K562 (cell line): ENCODE measurements at regions not wholly inside any gene's neighbourhood (a gene's known extent, or its start where the extent isn't known, plus 50 kb on each side); places are given as distances from the start of the nearest gene placed in this dataset.
A peak's percentile ranks its signal among the peaks of the same experiment; 100 is the strongest.

Source experiments
- ATAC-seq: fragments of 200-7000 bp; cut with Tn5 transposase; 3 replicates; pipeline ENCODE4 v1.9.1; 2020; ENCODE audit warnings: moderate library complexity
- BruUV-seq: library from RNA; stranded (reverse); fragments of 400-500 nt; replicated peaks from 2 replicates; lab custom pipeline; 2021; lab: Mats Ljungman, UMichigan
- CTCF ChIA-PET: fragments of 300-600 bp; formaldehyde crosslinking; extraction: SDS; loops from one replicate; lab custom pipeline; 2021; ENCODE audit warnings: low intra/inter-chr PET ratio; lab: Yijun Ruan, JAX
- POLR2A ChIA-PET: fragments of 300-600, 350-650 bp; sonication (Branson Sonifier 250); formaldehyde crosslinking; extraction: SDS; loops from one replicate; lab custom pipeline; 2021; ENCODE audit warnings: antibody characterized with exemption, inconsistent platforms; lab: Yijun Ruan, JAX
- DNase-seq, 4 experiments: peaks; one replicate each; pipeline versions ENCODE4 v3.0.0 to v3.0.0-alpha.2; 2011 to 2018; ENCODE audit warnings: low spot score in 3 of 4, mixed read lengths in 3 of 4; ENCODE audit errors: extremely low read depth in 1 of 4
- FAIRE-seq: peaks from 2 replicates; lab custom pipeline; 2011; peaks lifted over from hg19 to GRCh38; lab: Jason Lieb, UNC
- H2AFZ ChIP-seq: 2 replicates; pipeline ENCODE4 v1.6.0; 2011; ENCODE audit warnings: low read depth, low read length, control low read depth, inconsistent platforms
- H3K27ac ChIP-seq: fragments of 200-600 bp; 3 replicates; pipeline ENCODE4 v1.8.0; 2011; ENCODE audit warnings: low read depth, mild to moderate bottlenecking, control low read depth, inconsistent platforms, low read length, moderate library complexity, mixed read lengths; ENCODE audit errors: extremely low read depth
- H3K27me3 ChIP-seq, 2 experiments: fragments of 300-600 bp in 1 of 2; 2 replicates in 1 of 2; 3 replicates in 1 of 2; pipeline versions ENCODE4 v1.6.0 to v1.8.0; 2011; ENCODE audit warnings: inconsistent platforms in 2 of 2, low read length in 2 of 2, mild to moderate bottlenecking in 1 of 2, mixed read lengths in 1 of 2, moderate library complexity in 1 of 2; ENCODE audit not compliant: control insufficient read depth in 2 of 2, insufficient read depth in 2 of 2
- H3K36me3 ChIP-seq: fragments of 300-600 bp; 3 replicates; pipeline ENCODE4 v1.8.0; 2011; ENCODE audit warnings: mild to moderate bottlenecking, low read length, inconsistent platforms; ENCODE audit not compliant: control insufficient read depth, insufficient read depth
- H3K4me1 ChIP-seq, 2 experiments: fragments of 200-600 bp in 1 of 2; replicated peaks in 1 of 2; 2 replicates in 1 of 2; 3 replicates in 1 of 2; pipeline versions ENCODE4 v1.5.1 to v1.8.0; 2011; ENCODE audit warnings: inconsistent platforms in 2 of 2, low read length in 2 of 2, mild to moderate bottlenecking in 1 of 2, mixed read lengths in 1 of 2, moderate library complexity in 1 of 2; ENCODE audit not compliant: control insufficient read depth in 2 of 2, insufficient read depth in 2 of 2
- H3K4me2 ChIP-seq: 2 replicates; pipeline ENCODE4 v1.6.1; 2011; ENCODE audit warnings: low read length, control low read depth, inconsistent platforms, mixed read lengths; ENCODE audit not compliant: insufficient read depth
- H3K4me3 ChIP-seq: fragments of 200-600 bp; sonication (generic), shearing (Covaris generic); 2 replicates; pipeline ENCODE4 v1.5.1; 2016; ENCODE audit warnings: control low read depth, inconsistent platforms
- H3K79me2 ChIP-seq: fragments of 200-600 bp; 3 replicates; pipeline ENCODE4 v1.8.0; 2011; ENCODE audit warnings: low read length, inconsistent platforms; ENCODE audit not compliant: control insufficient read depth, insufficient read depth
- H3K9ac ChIP-seq, 2 experiments: 2 replicates each; pipeline versions ENCODE4 v1.6.0 to v1.6.1; 2011; ENCODE audit warnings: low read depth in 2 of 2, low read length in 2 of 2, control low read depth in 1 of 2, inconsistent platforms in 1 of 2, mild to moderate bottlenecking in 1 of 2, mixed read lengths in 1 of 2; ENCODE audit not compliant: insufficient read depth in 1 of 2
- H3K9me1 ChIP-seq: one replicate; pipeline ENCODE4 v1.6.0; 2011; ENCODE audit warnings: inconsistent platforms, mild to moderate bottlenecking, low read length, moderate library complexity; ENCODE audit not compliant: control insufficient read depth, insufficient read depth
- H3K9me3 ChIP-seq: replicated peaks from 2 replicates; pipeline ENCODE4 v1.5.1; 2011; ENCODE audit warnings: low read depth, low read length, inconsistent platforms; ENCODE audit not compliant: control insufficient read depth, insufficient read depth
- H4K20me1 ChIP-seq: replicated peaks from 2 replicates; pipeline ENCODE4 v1.6.1; 2011; ENCODE audit warnings: low read length, inconsistent platforms, mixed read lengths; ENCODE audit not compliant: control insufficient read depth, insufficient read depth
- BHLHE40 ChIP-seq: IDR thresholded peaks from 2 replicates; pipeline ENCODE4 v1.6.1; 2011; ENCODE audit warnings: low read length, improper control_type of control experiment
- CREM ChIP-seq: IDR thresholded peaks from 2 replicates; pipeline ENCODE4 v1.6.1; 2014; ENCODE audit warnings: antibody characterized with exemption, low read depth
- MAZ ChIP-seq, 2 experiments: fragments of 450-650 bp in 1 of 2; sonication (generic) in 1 of 2; formaldehyde crosslinking; IDR thresholded peaks in 1 of 2; conservative IDR thresholded peaks in 1 of 2; 2 replicates each; pipeline versions ENCODE4 v1.4.0 to v1.5.0; 2020; ENCODE audit warnings: mild to moderate bottlenecking in 1 of 2, missing genetic modification reagents in 1 of 2
- RAD21 ChIP-seq, 2 experiments: fragments of 250-450 bp in 1 of 2; fragments of 450-650 bp in 1 of 2; sonication (Bioruptor Pico) in 1 of 2; formaldehyde crosslinking in 1 of 2; IDR thresholded peaks in 1 of 2; conservative IDR thresholded peaks in 1 of 2; 2 replicates each; pipeline versions ENCODE4 v1.4.0 to v1.8.0; 2020 to 2022; ENCODE audit warnings: mild to moderate bottlenecking in 2 of 2, moderate library complexity in 1 of 2
- SMC3 ChIP-seq: conservative IDR thresholded peaks from 2 replicates; pipeline ENCODE4 v1.6.1; 2011; ENCODE audit warnings: low read depth, low read length, improper control_type of control experiment; ENCODE audit not compliant: insufficient read depth
- SP1 ChIP-seq: sonication (generic); formaldehyde crosslinking; IDR thresholded peaks from 2 replicates; pipeline ENCODE4 v1.8.1; 2022; ENCODE audit warnings: mild to moderate bottlenecking, missing genetic modification reagents
- TBP ChIP-seq: optimal IDR thresholded peaks from 2 replicates; pipeline ENCODE3; 2011; ENCODE audit warnings: low read depth, low read length, improper control_type of control experiment
- THRB ChIP-seq: fragments of 450-650 bp; formaldehyde crosslinking; conservative IDR thresholded peaks from 2 replicates; pipeline ENCODE4 v1.4.0; 2022; ENCODE audit warnings: mild to moderate bottlenecking, missing genetic modification characterization
- XRCC5 ChIP-seq: fragments of 200-400 bp; formaldehyde crosslinking; IDR thresholded peaks from 2 replicates; pipeline ENCODE4 v1.6.1; 2017; ENCODE audit warnings: low read depth, mild to moderate bottlenecking, low read length
- WGBS: fragments of 100-300 bp; shearing (Covaris generic); methylation state at CpG from one replicate; pipeline ENCODE4 v1.1.6; 2016; ENCODE audit warnings: low coverage, mixed read lengths; ENCODE audit not compliant: insufficient coverage; ENCODE audit errors: missing lambda C conversion rate; 5-methylcytosine and 5-hydroxymethylcytosine counted together
- in situ Hi-C: fragments of 300-500 bp; cut with MboI; formaldehyde crosslinking; loops from 4 replicates; pipeline ENCODE4 v1.15.0; 2018; ENCODE audit warnings: inconsistent platforms, mixed read lengths
- intact Hi-C: fragments of 100-400 bp; cut with micrococcal nuclease; formaldehyde crosslinking; loops from 2 replicates; pipeline ENCODE4 v1.14.2; 2022
- TF ChIP-seq, protein P1 (sequence below): fragments of 250-450 bp; sonication (Bioruptor Pico); IDR thresholded peaks from 2 replicates; pipeline ENCODE4 v1.4.0; 2020; ENCODE audit warnings: mild to moderate bottlenecking, moderate library complexity
- TF ChIP-seq, protein P2 (sequence below), 3 experiments: IDR thresholded peaks in 2 of 3; conservative IDR thresholded peaks in 1 of 3; 2 replicates each; pipeline ENCODE4 v1.5.1; 2011 to 2012; ENCODE audit warnings: low read length in 3 of 3, mild to moderate bottlenecking in 3 of 3, control low read depth in 2 of 3, improper control_type of control experiment in 1 of 3, inconsistent platforms in 1 of 3, low read depth in 1 of 3, mixed read lengths in 1 of 3, moderate library complexity in 1 of 3; ENCODE audit not compliant: insufficient read depth in 2 of 3

GRCh38 chr2:121076885-121077549 lies 208.0 kb downstream of the TFCP2L1 start:
- no TSS peak for BruUV-seq
- no peak overlapping the region for H2AFZ ChIP-seq
- no peaks in the 10 kb centered on the region for H3K79me2 ChIP-seq
- no peak overlapping the region for H3K27ac ChIP-seq
- peaks cover 6 to 52% of the 10 kb centered on the region in 2 experiments; a peak in 3 of 5 replicates for H3K27me3 ChIP-seq
- H3K9me3 ChIP-seq = no peaks in the 10 kb centered on the region
- in situ Hi-C loops (loop anchor here (5.0 to 25.0 kb wide), 2 partner anchors 380 to 710 kb away; no protein-coding TSS in a partner anchor), intact Hi-C loops (loop anchor here (10.0 kb wide), 1 partner anchor 192 kb away; no protein-coding TSS in a partner anchor)
- H3K9me1 ChIP-seq = peaks cover 2% of the 10 kb centered on the region
- H3K36me3 ChIP-seq = no peaks in the 10 kb centered on the region
- CTCF ChIA-PET = interaction anchor here (0.6 to 6.4 kb wide), 3 partner anchors 8 to 1461 kb away, joined by 3 to 57 read pairs (median 4); no protein-coding TSS in a partner anchor
- H4K20me1 ChIP-seq = peaks cover 34% of the 10 kb centered on the region
- peak; percentile 86 for FAIRE-seq
- H3K4me1 ChIP-seq = peaks cover 0 to 17% of the 10 kb centered on the region in 2 experiments; a peak in 2 of 5 replicates
- peak; percentile 81 for ATAC-seq
- H3K4me2 ChIP-seq = no peak overlapping the region
- H3K9ac ChIP-seq = no peak overlapping the region
- WGBS = 8% methylated on average over 21 of the region's 26 CpGs
- peak; percentile 80 to 86 (median 86) for DNase-seq
- H3K4me3 ChIP-seq = no peak overlapping the region
- POLR2A ChIA-PET = interaction anchor here (0.6 kb wide), 2 partner anchors 38 to 539 kb away, joined by 3 read pairs; no protein-coding TSS in a partner anchor
- TF ChIP-seq SMC3 (peak; percentile 52), XRCC5 (0 out of 2 replicates have a peak, but pooled peaks have one; percentile 75), CREM (peak; percentile 58), BHLHE40 (peak; percentile 80), THRB (CRISPR knock-in tag) (no peak), SP1 (CRISPR knock-in tag) (0 out of 2 replicates have a peak, but pooled peaks have one; percentile 50), TBP (no peak), RAD21 (CRISPR knock-in tag; conservative IDR thresholded peaks at IDR 0.05 in 1 of 2, IDR thresholded peaks at IDR 0.05 in 1 of 2) (peak in 1 of 2 experiments; percentile 59; a peak in 3 of 4 replicates), MAZ (CRISPR knock-in tag; conservative IDR thresholded peaks at IDR 0.05 in 1 of 2, IDR thresholded peaks at IDR 0.05 in 1 of 2) (peak; percentile 30 to 50; a peak in 2 of 4 replicates)
- TF ChIP-seq, protein P1, sequence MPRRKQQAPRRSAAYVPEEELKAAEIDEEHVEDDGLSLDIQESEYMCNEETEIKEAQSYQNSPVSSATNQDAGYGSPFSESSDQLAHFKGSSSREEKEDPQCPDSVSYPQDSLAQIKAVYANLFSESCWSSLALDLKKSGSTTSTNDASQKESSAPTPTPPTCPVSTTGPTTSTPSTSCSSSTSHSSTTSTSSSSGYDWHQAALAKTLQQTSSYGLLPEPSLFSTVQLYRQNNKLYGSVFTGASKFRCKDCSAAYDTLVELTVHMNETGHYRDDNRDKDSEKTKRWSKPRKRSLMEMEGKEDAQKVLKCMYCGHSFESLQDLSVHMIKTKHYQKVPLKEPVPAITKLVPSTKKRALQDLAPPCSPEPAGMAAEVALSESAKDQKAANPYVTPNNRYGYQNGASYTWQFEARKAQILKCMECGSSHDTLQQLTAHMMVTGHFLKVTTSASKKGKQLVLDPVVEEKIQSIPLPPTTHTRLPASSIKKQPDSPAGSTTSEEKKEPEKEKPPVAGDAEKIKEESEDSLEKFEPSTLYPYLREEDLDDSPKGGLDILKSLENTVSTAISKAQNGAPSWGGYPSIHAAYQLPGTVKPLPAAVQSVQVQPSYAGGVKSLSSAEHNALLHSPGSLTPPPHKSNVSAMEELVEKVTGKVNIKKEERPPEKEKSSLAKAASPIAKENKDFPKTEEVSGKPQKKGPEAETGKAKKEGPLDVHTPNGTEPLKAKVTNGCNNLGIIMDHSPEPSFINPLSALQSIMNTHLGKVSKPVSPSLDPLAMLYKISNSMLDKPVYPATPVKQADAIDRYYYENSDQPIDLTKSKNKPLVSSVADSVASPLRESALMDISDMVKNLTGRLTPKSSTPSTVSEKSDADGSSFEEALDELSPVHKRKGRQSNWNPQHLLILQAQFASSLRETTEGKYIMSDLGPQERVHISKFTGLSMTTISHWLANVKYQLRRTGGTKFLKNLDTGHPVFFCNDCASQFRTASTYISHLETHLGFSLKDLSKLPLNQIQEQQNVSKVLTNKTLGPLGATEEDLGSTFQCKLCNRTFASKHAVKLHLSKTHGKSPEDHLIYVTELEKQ (CRISPR knock-in tag) = no peak
- TF ChIP-seq, protein P2, sequence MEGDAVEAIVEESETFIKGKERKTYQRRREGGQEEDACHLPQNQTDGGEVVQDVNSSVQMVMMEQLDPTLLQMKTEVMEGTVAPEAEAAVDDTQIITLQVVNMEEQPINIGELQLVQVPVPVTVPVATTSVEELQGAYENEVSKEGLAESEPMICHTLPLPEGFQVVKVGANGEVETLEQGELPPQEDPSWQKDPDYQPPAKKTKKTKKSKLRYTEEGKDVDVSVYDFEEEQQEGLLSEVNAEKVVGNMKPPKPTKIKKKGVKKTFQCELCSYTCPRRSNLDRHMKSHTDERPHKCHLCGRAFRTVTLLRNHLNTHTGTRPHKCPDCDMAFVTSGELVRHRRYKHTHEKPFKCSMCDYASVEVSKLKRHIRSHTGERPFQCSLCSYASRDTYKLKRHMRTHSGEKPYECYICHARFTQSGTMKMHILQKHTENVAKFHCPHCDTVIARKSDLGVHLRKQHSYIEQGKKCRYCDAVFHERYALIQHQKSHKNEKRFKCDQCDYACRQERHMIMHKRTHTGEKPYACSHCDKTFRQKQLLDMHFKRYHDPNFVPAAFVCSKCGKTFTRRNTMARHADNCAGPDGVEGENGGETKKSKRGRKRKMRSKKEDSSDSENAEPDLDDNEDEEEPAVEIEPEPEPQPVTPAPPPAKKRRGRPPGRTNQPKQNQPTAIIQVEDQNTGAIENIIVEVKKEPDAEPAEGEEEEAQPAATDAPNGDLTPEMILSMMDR (IDR thresholded peaks at IDR 0.05 in 2 of 3, conservative IDR thresholded peaks at IDR 0.05 in 1 of 3; ENCODE audit: insufficient read depth in 2 of 3, low read depth in 1 of 3, low read length in 3 of 3) = peak; percentile 89 to 95 (median 89)
